DOHH2 (cell line): ENCODE measurements at regions not wholly inside any gene's neighbourhood (a gene's known extent, or its start where the extent isn't known, plus 50 kb on each side); places are given as distances from the start of the nearest gene placed in this dataset.

Experiments used
- EZH2phosphoT487 ChIP-seq: fragments of 200-600 bp; sonication (generic); IDR thresholded peaks from 2 replicates; pipeline ENCODE4 v1.6.1; 2017; ENCODE audit warnings: borderline replicate concordance, mild to moderate bottlenecking, antibody characterized with exemption, low read length, moderate library complexity, mixed read lengths
- TF ChIP-seq, protein P1 (sequence below): fragments of 200-600 bp; sonication (generic); IDR thresholded peaks from one replicate; pipeline ENCODE4 v1.5.1; 2014; ENCODE audit warnings: antibody characterized with exemption, mild to moderate bottlenecking, low read depth, low read length; ENCODE audit not compliant: poor library complexity, severe bottlenecking

DNA sequence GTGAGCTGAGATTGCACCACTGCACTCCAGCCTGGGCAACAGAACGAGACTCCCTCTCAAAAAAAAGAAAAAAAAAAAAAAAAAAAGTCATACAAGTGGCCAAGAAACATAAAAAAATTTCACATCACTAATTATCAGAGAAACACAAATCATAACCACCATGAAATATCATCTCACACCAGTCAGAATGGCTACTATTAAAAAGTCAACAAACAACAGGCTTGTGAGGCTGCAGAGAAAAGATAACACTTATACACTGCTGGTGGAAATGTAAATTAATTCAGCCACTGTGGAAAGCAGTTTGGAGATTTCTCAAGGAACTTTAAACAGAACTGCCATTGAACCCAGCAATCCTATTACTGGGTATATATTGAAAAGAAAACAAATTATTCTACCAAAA is 291.1 kb upstream of the MCTP2 start:
- TF ChIP-seq, protein P1, sequence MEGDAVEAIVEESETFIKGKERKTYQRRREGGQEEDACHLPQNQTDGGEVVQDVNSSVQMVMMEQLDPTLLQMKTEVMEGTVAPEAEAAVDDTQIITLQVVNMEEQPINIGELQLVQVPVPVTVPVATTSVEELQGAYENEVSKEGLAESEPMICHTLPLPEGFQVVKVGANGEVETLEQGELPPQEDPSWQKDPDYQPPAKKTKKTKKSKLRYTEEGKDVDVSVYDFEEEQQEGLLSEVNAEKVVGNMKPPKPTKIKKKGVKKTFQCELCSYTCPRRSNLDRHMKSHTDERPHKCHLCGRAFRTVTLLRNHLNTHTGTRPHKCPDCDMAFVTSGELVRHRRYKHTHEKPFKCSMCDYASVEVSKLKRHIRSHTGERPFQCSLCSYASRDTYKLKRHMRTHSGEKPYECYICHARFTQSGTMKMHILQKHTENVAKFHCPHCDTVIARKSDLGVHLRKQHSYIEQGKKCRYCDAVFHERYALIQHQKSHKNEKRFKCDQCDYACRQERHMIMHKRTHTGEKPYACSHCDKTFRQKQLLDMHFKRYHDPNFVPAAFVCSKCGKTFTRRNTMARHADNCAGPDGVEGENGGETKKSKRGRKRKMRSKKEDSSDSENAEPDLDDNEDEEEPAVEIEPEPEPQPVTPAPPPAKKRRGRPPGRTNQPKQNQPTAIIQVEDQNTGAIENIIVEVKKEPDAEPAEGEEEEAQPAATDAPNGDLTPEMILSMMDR = no peak
- no peak for TF ChIP-seq EZH2phosphoT487
